OCI-LY1 (cell line): ENCODE measurements at regions not wholly inside any gene's neighbourhood (a gene's known extent, or its start where the extent isn't known, plus 50 kb on each side); places are given as distances from the start of the nearest gene placed in this dataset.

Experiments
- CTCF ChIP-seq: fragments of 200-600 bp; sonication (generic), shearing (Covaris generic); IDR thresholded peaks from 2 replicates; pipeline ENCODE4 v1.5.1; 2017; ENCODE audit warnings: mild to moderate bottlenecking, antibody characterized with exemption, low read length, moderate library complexity, mixed read lengths
- EZH2 ChIP-seq: fragments of 200-600 bp; sonication (generic), shearing (Covaris generic); IDR thresholded peaks from 2 replicates; pipeline ENCODE4 v1.8.0; 2017; ENCODE audit warnings: borderline replicate concordance, mixed run types, mild to moderate bottlenecking, antibody characterized with exemption, low read length, moderate library complexity, mixed read lengths

- TF ChIP-seq CTCF (no peak), EZH2 (no peak)
Measured at GRCh38 chr5:67338421-67338820, 141.8 kb upstream of the CD180 start.
